GM19455 (cell line): ENCODE measurements at regions not wholly inside any gene's neighbourhood (a gene's known extent, or its start where the extent isn't known, plus 50 kb on each side); places are given as distances from the start of the nearest gene placed in this dataset.

Source experiments
- ATAC-seq: cut with Tn5 transposase; IDR thresholded peaks from one replicate; pipeline ENCODE4 v1.9.1; 2021; ENCODE audit not compliant: unreplicated experiment

DNA sequence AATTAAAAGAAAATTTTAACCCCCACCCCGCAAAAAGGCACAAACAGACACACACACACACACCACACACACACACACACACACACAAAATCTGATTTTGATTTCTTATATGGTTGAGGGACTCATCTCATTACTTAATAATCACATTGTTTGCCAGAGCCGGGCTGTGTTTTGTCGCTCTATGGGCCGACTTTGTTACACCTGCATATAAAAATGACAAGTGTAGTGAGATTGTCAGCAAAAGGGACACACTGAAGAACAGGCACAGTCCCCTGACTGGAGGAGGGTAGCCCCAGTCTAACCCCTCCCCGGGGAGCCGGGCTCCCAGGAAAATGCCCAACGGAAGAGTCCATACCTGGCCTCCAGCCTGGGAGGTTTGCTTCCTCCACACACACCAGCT lies 221.6 kb downstream of the ENGASE start:
- ATAC-seq: no peak

- no peak for ATAC-seq
These were observed 220.7 kb downstream of the ENGASE start for GRCh38 chr17:79295307-79295706.

GRCh38 chr17:79294459-79295071 lies 219.9 kb downstream of the ENGASE start:
- ATAC-seq: no peak

GRCh38 chr17:79292501-79292900 lies 217.9 kb downstream of the ENGASE start:
- ATAC-seq: no peak

DNA sequence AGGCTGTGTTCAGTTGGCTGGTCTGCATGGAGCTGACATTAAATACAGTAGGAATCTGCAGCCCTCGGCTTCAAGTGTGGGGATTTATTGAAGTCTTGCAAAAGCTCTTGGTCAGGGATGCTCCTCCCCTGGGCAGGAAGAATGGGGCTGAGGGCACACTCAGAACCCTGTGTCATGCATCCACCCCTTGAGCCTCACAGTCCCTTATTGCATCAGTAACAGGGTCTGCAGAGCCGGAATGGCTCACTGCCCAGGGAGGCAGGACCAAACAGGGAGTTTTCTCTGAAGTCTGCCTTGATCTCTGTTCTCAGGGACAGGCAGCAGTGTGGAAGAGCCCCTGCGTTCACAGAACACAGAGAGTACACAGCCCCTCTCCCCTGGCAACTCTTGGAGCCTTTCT lies 216.8 kb downstream of the ENGASE start:
- ATAC-seq: no peak

DNA sequence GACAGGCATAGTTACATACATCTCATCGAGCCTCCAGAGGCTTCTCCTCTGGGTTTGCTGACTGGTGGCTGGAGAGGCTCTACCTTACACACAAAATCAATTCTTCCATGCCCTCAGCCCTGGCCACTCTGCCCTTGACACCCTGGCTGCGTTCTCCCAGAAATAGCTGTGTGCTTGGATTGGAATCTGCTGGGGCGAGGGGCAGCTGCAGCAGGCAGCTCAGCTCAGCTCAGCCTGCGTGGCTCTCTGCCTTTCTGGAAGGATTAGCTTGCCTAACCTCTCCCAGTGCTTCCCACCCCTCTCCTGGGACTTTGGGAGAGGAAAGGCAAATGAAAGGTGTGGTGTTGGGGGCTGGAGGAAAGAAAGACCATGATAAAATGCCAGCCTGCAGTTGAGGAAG lies 216.1 kb downstream of the ENGASE start:
- ATAC-seq: no peak

- ATAC-seq: no peak
These were observed 214.3 kb downstream of the ENGASE start for GRCh38 chr17:79288950-79289349.

DNA sequence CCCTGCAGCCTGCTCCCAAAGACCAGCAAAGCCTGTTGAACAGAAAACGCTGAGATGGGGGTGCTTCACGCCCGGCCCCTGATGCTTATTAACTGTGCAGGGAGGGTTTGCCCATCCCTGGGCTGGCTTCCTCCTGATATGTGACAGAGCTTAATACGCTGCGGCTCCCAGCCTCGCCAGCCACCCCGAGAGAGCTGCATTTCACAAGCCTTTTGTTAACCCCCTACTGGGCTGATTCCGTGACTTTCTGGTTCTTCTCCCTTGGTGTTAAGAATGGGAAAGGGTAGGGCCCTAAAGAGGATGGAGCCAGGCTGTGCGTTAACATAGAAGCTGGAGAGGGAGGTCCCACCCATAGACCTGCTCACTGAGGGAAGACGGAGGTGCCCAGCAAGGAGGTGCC lies 211.8 kb downstream of the ENGASE start:
- no peak for ATAC-seq

GRCh38 chr17:79285973-79286372 lies 211.3 kb downstream of the ENGASE start:
- ATAC-seq: no peak

- ATAC-seq: no peak
These were observed 207.7 kb downstream of the ENGASE start for GRCh38 chr17:79282294-79282693.

DNA sequence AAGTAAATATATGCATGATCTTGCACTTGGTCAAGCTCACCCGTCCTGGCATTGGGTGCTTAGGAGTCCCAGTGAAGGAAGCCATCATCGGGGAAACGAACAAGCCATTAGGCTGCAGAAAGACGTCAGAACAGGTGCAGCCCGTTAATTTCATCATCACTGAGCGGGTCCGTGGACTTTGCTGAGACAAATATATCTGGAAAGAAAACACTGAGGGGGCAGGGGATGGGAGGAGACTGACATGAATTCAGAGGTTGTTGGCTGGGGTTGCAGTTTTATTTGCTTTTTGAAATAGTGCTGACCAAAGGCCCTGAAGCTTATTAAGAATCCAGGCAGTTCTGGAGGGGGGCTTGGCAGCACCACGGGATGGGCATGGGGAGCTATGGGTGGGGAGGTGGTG lies 207.2 kb downstream of the ENGASE start:
- ATAC-seq: no peak

- no peak for ATAC-seq
These were observed 206.4 kb downstream of the ENGASE start for GRCh38 chr17:79280866-79281572.

DNA sequence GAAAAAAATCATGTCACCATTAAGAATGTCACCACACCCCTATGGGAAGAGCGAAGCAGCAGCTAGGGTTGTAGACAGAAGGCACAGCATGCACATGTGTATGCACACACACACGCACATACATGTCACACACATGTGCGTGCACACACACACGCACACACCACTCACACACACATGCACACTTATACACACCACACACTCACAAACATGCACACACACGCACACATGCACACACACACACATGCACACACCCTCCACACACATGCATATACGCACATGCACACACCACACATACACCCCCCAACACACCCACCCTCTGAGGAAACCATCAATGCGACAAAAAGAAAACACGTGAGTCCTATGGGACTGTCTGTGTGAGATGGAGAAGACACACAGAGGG lies 205.4 kb downstream of the ENGASE start:
- ATAC-seq: no peak

- ATAC-seq: no peak
These were observed 204.7 kb downstream of the ENGASE start for GRCh38 chr17:79279320-79279719.

GRCh38 chr17:79276821-79277220 lies 202.2 kb downstream of the ENGASE start:
- ATAC-seq: no peak

- no peak for ATAC-seq
These were observed 199.0 kb downstream of the ENGASE start for GRCh38 chr17:79273660-79274059.

DNA sequence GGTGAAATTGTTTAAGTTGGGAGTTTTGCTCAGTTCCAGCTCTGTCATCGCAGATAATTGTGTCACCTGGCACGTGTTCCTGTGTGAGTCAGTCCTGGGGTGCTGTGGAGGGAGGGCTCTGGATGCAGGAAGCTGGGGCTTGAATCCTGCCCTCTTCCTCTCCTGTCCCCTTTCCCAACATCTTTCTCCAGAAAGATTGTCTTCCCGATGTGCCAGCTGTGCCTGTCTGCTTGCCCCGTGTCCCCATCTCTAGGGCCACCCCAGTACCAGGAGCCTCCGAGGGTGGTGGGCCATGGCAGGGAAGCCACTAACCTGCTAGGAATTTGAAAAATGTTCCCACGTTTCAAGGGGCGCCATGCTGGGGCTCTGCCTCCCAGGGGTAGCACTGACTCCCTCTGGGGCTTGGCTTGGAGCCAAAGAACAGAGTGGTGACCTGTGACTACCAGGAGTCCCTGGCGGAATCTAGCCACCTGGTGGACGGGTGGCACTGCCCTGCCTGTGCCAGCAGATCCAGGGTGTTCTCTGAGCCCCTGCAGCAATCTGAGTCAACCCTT lies 198.1 kb downstream of the ENGASE start:
- no peak for ATAC-seq

- ATAC-seq: no peak
These were observed 197.6 kb downstream of the ENGASE start for GRCh38 chr17:79272220-79272619.

- no peak for ATAC-seq
These were observed 195.0 kb downstream of the ENGASE start for GRCh38 chr17:79269620-79270019.

DNA sequence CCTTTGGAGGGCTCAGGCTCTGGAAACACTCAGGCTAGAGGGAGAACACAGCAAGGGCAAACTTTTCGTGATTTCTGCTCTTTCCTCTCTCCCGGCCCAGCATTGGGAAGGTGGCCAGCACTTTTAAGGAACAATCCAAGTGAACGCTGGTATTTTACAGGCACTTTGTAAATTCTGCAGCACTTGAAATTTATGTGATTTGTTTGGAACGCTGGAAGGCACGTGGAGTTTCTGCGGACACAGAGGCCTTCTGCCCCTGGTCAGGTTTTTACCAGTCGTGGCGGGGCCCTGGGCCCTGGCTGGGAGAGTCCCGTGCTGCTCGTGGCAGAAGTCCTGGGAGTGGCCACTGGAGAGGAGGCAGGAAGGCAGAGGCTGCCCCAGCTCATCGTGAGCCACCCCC lies 188.6 kb downstream of the ENGASE start:
- no peak for ATAC-seq

DNA sequence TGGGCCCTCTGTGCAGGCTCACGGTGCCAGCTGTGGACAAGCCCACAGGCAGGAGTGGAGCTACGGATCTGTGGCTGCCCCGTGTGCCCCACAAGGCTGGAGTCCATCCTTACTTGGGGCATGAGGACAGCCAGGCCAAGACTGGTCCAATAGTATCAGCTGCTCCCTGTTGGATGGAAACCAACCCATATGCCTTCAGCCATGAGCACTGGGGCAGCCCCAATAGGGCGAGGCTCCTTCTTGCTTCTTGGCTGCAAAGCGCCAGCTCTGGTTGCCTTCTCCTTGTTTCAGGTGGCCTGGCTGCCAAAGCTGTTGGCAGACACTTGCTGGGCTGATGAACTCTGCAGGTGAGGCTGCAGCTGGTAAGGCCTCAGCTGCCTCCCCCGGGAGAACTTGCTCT lies 188.0 kb downstream of the ENGASE start:
- ATAC-seq: no peak

DNA sequence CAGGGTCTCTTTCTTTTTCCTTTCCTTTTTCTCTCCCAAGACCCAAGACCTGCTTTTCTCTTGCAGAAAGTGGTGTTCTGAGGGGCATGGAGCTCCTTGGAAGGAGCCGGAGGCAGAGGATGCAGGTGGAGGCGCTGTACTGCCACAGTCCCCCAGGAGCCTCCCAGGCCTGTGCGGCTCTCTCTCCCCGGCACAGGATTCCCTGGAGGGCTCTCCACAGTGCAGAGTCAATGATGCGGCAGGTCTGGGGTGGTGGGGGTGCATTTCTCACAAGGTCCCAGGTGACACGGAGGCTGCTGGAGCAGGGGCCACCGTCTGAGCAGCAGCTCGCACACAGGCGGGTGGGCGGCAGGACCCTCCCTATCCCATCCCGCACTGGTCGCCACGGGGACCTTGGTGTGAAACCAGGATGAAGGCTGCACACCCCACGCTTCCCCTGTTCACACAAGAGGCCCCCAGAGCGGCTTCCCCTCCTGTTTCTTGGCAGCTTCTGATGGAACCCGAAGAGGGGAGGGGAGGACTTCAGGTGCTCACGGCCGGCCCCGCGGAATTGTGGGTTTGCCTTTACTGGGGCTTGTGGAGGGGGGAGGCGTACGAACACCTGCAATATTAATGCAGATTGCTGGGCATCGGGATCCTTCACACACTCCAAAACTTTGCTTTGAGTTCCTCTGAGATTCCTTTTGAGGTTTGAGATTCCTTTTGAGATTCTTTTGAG lies 186.9 kb downstream of the ENGASE start:
- ATAC-seq: no peak
